ENCODE measurements at regions not wholly inside any gene's neighbourhood (a gene's known extent, or its start where the extent isn't known, plus 50 kb on each side); places are given as distances from the start of the nearest gene placed in this dataset.

DNA sequence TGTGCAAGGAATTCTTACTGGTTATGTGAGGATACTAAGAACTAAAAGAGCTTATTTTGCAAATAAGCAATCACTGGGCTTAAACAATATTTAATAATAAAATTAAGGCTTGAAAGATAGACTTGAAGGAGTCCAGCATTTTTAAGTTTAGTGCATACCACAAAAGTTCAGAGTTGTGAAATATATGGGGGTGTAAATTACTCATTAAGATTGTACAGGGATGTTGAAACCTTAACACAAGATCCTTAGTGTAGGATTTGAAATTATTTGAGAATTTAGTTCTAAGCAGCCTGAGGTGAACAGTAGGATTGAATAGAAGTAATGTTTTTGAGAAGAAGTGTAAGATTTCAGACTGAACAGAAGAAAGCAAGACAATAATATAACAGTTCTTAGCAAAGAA, 195.8 kb upstream of the RBMY1B start:
- Histone ChIP-seq H3K27ac (no peak overlapping the region), H3K4me3 (no peak overlapping the region), H3K9me3 (no peaks in the 10 kb centered on the region), H3K36me3 (no peaks in the 10 kb centered on the region), H3K4me1 (replicated peaks) (no peaks in the 10 kb centered on the region), H3K27me3 (replicated peaks; ENCODE audit: insufficient read depth) (no peaks in the 10 kb centered on the region)
- no peak for TF ChIP-seq POLR2A (IDR thresholded peaks at IDR 0.05)
- intact Hi-C loops (cut with DNase I): no loop called here
- DNase-seq (ENCODE audit: low spot score): no peak

Small RNAs in the stretch of these regions (small RNA-seq; reads per million reads assigned to genes)
- 0 reads per million in 2 donors for gene TMEM167AP1

All from prostate gland (tissue), 2 donors.